HL-60/S4 treated with phorbol 12-myristate 13-acetate at 8.2 ng/mL for 4 days and 3 days (cell line): ENCODE measurements at regions not wholly inside any gene's neighbourhood (a gene's known extent, or its start where the extent isn't known, plus 50 kb on each side); places are given as distances from the start of the nearest gene placed in this dataset.
"Not testable (repeated sequence)": the region's sequence is repeated elsewhere in the genome, so short reads cannot be mapped to it uniquely, and the experiment has no call there.

Experiments
- in situ Hi-C: fragments of 300-500 bp; cut with MboI; formaldehyde crosslinking; loops from 2 replicates; pipeline ENCODE4 v1.15.0; 2022; ENCODE audit warnings: low sequenced_read_pairs

DNA sequence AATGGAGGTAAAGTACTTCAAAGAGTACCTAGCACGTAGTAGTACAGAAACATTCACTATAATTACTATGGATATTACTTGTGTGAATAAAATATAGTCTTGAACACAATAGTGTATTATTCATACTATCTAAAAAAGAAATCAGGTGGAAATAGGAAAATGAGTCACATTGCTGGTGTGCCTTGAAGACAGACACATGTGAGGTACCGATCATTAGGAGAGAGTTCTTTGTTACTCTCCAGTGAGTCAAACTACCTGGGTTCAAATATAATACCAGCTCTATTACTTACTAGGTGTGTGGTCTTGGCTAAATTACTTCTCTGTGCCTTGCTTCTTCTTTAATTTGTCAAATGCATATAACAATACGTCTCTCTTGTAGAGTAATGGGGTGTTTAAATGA, 50.8 kb upstream of the BEND6 start:
- in situ Hi-C loops: loop anchor here (10.0 kb wide), 1 partner anchor 411 kb away; the partner anchor contains the start of gene PRIM2

DNA sequence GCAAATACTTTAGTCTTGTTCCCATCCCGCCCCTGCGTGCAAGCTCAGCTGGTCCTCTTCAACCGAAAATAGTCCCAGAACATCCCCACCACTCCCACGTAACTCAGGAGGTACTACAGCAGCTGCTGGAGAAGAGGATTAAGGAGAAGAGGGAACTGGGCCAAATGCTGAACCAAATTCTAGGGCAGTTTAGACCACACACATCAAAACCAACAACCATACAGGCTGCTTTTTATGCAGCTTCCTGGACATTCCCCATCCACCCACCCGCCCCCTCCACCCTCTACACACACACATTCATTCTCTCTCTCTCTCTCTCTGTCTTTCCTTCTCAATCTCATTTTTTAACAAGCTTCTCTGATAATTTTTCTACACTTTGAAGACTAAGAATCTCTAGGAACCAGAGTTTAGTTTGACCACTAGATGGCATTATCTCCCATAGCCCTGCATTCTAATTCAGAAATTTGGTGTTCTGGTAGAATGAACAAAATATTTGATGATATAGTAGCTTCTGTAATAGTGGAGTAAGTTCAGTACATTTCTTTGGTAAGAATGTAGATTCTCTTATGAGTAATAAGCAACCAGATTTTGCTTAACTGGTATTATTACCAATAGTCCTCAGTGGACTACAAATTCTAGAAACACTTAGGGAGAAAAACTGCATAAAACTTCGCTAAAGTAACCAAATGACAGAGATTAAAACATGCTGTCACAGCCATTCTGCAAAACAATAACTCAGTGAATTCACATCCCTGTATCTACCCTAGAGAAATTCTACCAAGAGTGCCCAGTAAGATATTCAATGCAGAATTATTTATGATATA, 52.1 kb upstream of the BEND6 start:
- in situ Hi-C loops: loop anchor here (10.0 kb wide), 1 partner anchor 412 kb away; the partner anchor contains the start of gene PRIM2

DNA sequence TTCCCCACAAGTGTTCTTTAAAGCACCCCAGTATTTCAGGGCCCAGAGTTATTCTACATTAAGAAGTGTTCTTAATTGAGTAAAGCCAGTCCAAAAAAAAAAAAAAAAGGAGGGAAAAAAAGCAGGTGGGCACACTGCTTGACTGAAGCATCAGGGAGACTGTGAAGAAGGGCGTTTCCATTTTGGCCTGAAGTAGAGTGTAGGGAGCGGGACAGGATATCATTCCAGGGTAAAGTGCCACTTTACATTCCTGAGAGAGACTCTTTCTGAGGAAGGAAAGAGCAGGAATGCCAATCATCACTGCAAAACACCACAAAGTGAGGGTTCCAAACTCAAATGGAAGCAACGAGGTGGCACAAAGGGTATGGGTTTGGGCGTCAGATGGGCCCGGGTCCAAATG, 54.1 kb upstream of the BEND6 start:
- in situ Hi-C loops: loop anchor here (10.0 kb wide), 1 partner anchor 414 kb away; the partner anchor contains the start of gene PRIM2

- in situ Hi-C loops: loop anchor here (10.0 kb wide), 1 partner anchor 415 kb away; the partner anchor contains the start of gene PRIM2
These were observed 55.2 kb upstream of the BEND6 start for GRCh38 chr6:56899753-56900152.

DNA sequence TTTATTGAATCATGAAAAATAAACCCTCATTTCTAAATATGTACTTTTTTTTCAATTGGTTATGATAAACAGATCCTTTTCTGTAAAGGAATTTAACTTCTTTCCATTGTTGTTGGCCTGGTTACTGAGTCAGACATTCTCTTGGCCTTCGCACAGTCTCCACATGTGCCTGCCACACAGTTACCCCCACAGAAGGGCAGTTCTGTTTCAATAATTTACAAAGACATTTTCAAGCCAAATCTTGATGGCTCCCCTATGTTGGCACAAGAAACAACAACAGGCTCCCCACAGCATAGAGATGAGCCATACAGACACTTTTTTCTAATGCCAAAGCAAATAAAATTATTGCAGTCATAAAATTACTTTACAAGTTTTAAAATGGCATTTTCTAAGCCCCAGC, 55.6 kb upstream of the BEND6 start:
- in situ Hi-C loops: no loop called here

- in situ Hi-C loops: no loop called here
These were observed 56.9 kb upstream of the BEND6 start for GRCh38 chr6:56897789-56898529.

GRCh38 chr6:56891754-56892153, 63.2 kb upstream of the BEND6 start:
- in situ Hi-C loops: no loop called here

- in situ Hi-C loops: no loop called here
These were observed 64.1 kb upstream of the BEND6 start for GRCh38 chr6:56890683-56891429.

DNA sequence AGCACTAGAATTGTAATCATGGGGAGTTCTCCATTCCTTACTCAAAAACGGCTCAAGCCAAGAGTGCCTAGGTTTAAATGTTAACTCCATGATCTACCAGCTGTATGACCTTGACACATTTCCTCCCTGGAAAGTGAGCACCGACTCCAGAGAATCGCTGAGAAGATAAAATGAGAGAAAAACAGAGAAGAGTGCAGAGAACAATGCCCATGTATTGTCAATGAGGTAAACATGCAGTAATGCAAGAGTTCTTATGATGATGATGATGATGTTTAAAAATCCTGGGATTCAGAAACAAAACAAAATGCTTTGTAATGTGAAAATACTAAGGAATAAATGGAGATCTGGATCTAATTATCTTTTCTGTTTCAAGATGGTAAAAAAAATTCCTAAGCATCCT, 64.8 kb upstream of the BEND6 start:
- in situ Hi-C loops: no loop called here

DNA sequence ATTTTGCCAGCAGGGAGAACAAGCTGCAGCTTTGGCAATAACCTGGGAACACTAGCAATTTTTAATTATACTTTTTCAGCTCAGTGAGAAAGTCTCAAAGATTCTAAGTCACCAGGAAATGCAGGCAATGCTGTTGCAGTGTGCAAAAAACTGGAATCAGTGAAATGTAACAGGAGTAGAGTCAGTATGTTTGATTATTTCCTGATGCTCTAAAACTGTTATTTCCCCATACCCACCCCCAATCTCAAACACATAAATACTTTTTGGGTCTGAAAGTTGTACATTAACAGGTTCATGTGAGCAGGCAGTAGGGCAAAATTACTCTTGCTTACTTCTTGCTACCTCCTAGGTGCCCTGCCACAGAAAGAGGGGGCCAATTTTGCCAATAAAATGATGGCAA, 65.4 kb upstream of the BEND6 start:
- in situ Hi-C loops: no loop called here

DNA sequence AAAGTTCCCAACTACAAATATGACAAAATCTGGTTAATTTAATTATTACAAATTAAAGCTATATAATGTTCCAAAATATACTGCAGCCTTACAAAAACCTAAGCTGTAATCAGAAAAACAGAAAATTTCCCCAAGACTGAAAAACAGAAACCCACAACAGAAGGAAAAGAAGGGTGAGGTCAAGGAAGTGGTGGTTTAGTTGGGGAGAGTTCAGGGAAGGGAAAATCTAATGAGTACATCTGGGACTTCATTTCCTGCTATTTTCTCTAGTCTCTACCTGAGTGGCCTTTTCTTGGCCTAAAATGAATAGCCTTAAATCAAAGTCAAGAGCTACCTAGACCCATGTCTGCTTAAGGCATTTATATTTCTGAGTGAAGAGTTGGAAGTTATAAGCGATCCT, 66.2 kb upstream of the BEND6 start:
- in situ Hi-C loops: no loop called here

- in situ Hi-C loops: no loop called here
These were observed 67.8 kb upstream of the BEND6 start for GRCh38 chr6:56887086-56887485.

GRCh38 chr6:56877922-56878321, 77.0 kb upstream of the BEND6 start:
- in situ Hi-C loops: no loop called here

DNA sequence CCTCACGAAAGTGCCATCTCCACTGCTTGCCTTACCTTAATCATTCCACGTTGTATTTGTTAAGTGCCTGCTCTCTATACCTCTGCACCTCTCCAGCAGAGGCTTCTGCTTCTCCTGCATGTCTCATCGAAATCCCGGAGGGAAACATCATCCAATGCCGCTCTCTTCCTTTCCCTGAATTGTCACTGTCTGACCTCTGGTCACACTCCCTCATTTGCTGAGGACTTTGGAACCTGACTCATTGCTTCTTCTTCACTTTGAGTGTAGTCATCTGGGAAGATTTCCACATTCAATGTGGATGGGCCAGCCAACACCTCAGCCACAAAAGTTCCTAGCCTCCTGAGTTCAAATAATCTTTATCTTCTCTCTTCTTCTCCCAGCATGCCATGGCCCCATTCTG, 78.9 kb upstream of the BEND6 start:
- in situ Hi-C loops: no loop called here

DNA sequence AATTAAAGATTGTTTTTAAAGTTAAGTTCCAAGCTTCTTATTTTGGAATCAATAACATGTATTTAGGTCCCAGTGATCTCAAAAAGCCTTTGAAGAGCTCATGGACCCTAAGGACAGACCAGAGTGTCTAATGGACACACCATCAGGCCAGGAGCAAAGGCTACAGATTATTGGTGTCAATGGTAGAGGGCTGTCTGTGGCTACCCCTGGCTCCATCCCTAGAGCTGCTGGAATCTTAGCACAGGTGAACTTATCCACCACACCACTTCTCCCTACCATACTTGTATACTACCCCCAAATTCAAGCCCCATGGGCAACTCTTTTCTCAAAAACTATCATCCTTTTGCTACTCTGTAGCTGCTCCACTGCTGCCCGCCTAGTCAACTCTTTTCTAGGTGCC, 79.4 kb upstream of the BEND6 start:
- in situ Hi-C loops: no loop called here

- in situ Hi-C loops: no loop called here
These were observed 80.6 kb upstream of the BEND6 start for GRCh38 chr6:56874328-56874727.

- in situ Hi-C loops: not testable (repeated sequence)
These were observed 84.9 kb upstream of the BEND6 start for GRCh38 chr6:56870053-56870452.

DNA sequence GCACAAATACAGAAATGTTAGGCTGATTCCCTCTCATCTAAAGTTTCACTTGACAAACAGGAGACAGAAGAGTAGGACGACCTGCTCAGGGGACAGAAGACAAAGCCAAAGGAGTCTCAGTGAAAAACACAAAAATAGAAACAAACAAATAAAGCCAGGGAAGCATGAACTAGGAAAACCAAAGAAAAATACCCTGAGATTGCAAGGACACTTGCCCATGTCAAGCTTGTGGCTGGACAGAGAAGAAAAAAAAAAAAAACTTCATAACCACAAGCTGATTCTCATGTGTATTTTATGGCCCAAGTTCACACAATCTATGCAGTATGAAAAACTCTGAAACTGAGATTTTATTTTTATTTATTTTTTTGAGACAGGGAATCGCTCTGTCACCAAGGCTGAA, 85.6 kb upstream of the BEND6 start:
- in situ Hi-C loops: no loop called here

- in situ Hi-C loops: no loop called here
These were observed 86.2 kb upstream of the BEND6 start for GRCh38 chr6:56868687-56869086.

GRCh38 chr6:56866917-56867522, 87.9 kb upstream of the BEND6 start:
- in situ Hi-C loops: no loop called here
